Body of pancreas (tissue), 4 donors: ENCODE measurements at regions not wholly inside any gene's neighbourhood (a gene's known extent, or its start where the extent isn't known, plus 50 kb on each side); places are given as distances from the start of the nearest gene placed in this dataset.

Experiments
- POLR2A ChIP-seq, 3 donors: fragments of 450-650 bp; IDR thresholded peaks; one replicate each; pipeline ENCODE4 v1.6.1; 2016; ENCODE audit warnings: antibody characterized with exemption in 3 of 3, mild to moderate bottlenecking in 2 of 3
- TF ChIP-seq, protein P1 (sequence below), 7 experiments: fragments of 450-650 bp in 4 of 7; fragments of 200-600 bp in 3 of 7; sonication (generic) in 3 of 7; IDR thresholded peaks; one replicate each; pipeline ENCODE4 v1.5.1; 2016 to 2019; ENCODE audit warnings: antibody characterized with exemption in 7 of 7

DNA sequence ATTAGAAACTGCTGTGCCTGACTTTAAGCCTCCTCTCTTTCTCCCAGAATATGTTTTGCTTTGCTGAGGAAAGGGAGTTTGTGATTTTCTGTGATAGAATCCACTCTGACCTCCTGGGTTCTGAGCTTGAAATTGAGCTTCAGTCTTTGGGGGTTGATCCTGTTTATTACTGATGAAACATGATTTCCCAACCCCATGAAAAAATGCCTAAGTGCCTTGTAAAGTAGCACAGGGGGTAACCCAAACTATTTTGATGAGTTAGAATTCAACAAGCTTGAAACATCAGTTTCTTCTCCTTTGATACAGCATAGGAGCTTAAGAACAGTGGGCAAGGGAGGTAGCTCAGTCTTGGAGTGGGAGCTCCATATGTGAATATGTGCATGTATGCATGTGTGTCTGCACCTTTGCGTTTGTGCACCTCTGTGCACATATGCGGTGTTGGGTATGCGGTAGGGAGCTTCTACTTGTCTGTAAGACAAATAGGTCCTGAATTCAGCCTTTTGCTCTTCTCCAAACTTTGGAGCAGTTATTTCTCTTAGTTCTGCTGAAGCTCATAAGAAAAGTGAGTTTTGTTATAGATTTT is 364.6 kb downstream of the OSR1 start:
- TF ChIP-seq, protein P1, sequence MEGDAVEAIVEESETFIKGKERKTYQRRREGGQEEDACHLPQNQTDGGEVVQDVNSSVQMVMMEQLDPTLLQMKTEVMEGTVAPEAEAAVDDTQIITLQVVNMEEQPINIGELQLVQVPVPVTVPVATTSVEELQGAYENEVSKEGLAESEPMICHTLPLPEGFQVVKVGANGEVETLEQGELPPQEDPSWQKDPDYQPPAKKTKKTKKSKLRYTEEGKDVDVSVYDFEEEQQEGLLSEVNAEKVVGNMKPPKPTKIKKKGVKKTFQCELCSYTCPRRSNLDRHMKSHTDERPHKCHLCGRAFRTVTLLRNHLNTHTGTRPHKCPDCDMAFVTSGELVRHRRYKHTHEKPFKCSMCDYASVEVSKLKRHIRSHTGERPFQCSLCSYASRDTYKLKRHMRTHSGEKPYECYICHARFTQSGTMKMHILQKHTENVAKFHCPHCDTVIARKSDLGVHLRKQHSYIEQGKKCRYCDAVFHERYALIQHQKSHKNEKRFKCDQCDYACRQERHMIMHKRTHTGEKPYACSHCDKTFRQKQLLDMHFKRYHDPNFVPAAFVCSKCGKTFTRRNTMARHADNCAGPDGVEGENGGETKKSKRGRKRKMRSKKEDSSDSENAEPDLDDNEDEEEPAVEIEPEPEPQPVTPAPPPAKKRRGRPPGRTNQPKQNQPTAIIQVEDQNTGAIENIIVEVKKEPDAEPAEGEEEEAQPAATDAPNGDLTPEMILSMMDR (IDR thresholded peaks at IDR 0.05), result no peak
- TF ChIP-seq POLR2A (IDR thresholded peaks at IDR 0.05), result no peak
